ENCODE measurements at regions not wholly inside any gene's neighbourhood (a gene's known extent, or its start where the extent isn't known, plus 50 kb on each side); places are given as distances from the start of the nearest gene placed in this dataset.

DNA sequence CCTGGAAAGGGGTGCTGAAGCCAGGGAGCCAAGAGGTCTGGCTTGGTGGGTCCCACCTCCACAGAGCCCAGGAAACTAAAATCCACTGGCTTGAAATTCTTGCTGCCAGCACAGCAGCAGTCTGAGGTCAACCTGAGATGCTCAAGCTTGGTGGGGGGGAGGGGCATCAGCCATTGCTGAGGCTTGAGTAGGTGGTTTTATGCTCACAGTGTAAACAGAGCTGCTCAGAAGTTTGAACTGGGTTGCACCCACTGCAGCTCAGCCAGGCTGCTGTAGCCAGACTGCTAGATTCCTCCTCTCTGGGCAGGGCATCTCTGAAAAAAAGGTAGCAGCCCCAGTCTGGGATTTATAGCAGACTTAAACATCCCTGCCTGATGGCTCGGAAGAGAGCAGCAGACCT is 55.5 kb upstream of the FBXL17 start:
- ATAC-seq: no peak

DNA sequence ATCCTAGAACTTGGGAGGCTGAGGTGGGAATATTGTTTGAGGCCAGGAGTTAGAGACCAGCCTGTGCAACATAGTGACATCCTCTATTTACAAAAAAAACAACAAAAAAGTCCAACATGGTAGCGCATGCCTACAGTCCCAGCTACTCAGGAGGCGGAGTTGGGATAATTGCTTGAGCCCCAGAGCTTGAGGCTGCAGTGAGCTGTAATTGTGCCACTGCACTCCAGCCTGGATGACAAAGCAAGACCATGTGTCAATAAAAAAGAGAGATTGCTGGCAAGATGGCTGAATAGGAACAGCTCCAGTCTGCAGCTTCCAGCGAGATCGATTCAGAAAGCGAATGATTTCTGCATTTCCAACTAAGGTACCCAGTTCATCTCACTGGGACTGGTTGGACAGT is 54.8 kb upstream of the FBXL17 start:
- ATAC-seq: no peak

DNA sequence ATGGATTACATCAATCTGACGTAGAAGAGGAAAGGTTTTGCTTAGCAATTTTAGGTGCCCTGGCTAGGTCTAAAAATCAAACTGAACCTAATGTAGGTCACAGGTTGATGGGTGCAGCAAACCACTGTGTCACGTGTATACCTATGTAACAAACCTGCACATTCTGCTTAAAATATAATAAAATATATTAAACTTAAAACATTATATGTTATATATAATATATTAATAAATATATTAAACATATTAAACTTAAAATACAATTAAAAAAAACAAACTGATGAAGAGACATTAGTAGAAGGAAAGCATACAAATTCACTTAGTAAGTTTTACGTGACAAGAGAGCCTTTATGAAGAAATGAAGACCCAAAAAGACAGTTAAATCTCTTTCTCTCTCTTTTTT is 51.7 kb upstream of the FBXL17 start:
- no peak for ATAC-seq

DNA sequence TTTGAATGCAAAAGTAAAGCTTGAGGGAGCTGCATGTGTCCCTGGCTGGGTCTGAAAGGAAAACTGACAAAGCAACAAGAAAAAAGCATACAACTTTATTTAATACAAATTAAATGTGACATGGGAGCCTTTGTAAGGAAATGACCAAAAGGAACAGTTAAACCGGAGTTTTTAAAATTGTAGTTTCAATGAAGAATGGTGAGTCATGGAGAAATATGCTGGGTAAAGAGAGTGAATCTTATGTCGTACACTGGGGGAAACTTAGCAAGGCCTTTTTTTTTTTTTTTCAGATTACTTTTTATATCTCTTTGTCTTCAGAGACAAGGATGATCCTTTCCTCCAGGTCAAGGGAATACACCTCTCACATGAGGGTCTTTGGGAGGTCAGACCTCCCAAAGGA is 50.1 kb upstream of the FBXL17 start:
- ATAC-seq: no peak

All from activated CD4-positive, CD25-positive, alpha-beta regulatory T cell treated with anti-CD3 and anti-CD28 coated beads, Interleukin-2, amount 50 U/mL, for 24 hours (primary cell).